ENCODE measurements at regions not wholly inside any gene's neighbourhood (a gene's known extent, or its start where the extent isn't known, plus 50 kb on each side); places are given as distances from the start of the nearest gene placed in this dataset.

- Histone ChIP-seq H3K27me3 (ENCODE audit: low read length) (peaks cover 93% of the 10 kb centered on the region), H2AFZ (ENCODE audit: low read length) (no peak overlapping the region), H3F3A (ENCODE audit: low read length, unreplicated experiment) (no peaks in the 10 kb centered on the region), H3K9ac (ENCODE audit: low read length) (no peak overlapping the region), H3K27ac (ENCODE audit: low read length) (no peak overlapping the region), H3K4me2 (ENCODE audit: low read length) (no peak overlapping the region), H3K9me3 (ENCODE audit: low read length) (no peaks in the 10 kb centered on the region), H4K20me1 (ENCODE audit: low read length) (no peaks in the 10 kb centered on the region), H3K4me3 (ENCODE audit: low read length) (no peak overlapping the region), H3K79me2 (ENCODE audit: low read length) (no peaks in the 10 kb centered on the region), H3K36me3 (ENCODE audit: low read depth, low read length) (no peaks in the 10 kb centered on the region), H3K9me2 (replicated peaks; ENCODE audit: low read length) (no peaks in the 10 kb centered on the region), H3K4me1 (ENCODE audit: insufficient read depth, low read length) (no peaks in the 10 kb centered on the region)
- ChIA-PET CTCF (no interaction called here), POLR2A (ENCODE audit: unreplicated experiment) (no interaction called here)
- ATAC-seq = no peak
- intact Hi-C loops (cut with micrococcal nuclease) = no loop called here
- TF ChIP-seq, protein P1, sequence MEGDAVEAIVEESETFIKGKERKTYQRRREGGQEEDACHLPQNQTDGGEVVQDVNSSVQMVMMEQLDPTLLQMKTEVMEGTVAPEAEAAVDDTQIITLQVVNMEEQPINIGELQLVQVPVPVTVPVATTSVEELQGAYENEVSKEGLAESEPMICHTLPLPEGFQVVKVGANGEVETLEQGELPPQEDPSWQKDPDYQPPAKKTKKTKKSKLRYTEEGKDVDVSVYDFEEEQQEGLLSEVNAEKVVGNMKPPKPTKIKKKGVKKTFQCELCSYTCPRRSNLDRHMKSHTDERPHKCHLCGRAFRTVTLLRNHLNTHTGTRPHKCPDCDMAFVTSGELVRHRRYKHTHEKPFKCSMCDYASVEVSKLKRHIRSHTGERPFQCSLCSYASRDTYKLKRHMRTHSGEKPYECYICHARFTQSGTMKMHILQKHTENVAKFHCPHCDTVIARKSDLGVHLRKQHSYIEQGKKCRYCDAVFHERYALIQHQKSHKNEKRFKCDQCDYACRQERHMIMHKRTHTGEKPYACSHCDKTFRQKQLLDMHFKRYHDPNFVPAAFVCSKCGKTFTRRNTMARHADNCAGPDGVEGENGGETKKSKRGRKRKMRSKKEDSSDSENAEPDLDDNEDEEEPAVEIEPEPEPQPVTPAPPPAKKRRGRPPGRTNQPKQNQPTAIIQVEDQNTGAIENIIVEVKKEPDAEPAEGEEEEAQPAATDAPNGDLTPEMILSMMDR (conservative IDR thresholded peaks at IDR 0.05; ENCODE audit: low read depth, low read length) = no peak
- no peak for TF ChIP-seq EZH2phosphoT487 (IDR thresholded peaks at IDR 0.05; ENCODE audit: borderline replicate concordance, low read length)
- no peak for TF ChIP-seq EZH2 (IDR thresholded peaks at IDR 0.05; ENCODE audit: low read length, unreplicated experiment)
- no peak for DNase-seq
- BruUV-seq (replicated peaks) = no TSS peak
Measured at GRCh38 chr5:2007878-2008501, 125.3 kb upstream of the IRX4 start.

- H3K27ac ChIP-seq (ENCODE audit: low read length) = no peak overlapping the region
- no TSS peak for BruUV-seq (replicated peaks)
- POLR2A ChIA-PET (ENCODE audit: unreplicated experiment) = no interaction called here
- H3K9ac ChIP-seq (ENCODE audit: low read length) = no peak overlapping the region
- no peaks in the 10 kb centered on the region for H3K9me2 ChIP-seq (replicated peaks; ENCODE audit: low read length)
- H4K20me1 ChIP-seq (ENCODE audit: low read length) = no peaks in the 10 kb centered on the region
- no peaks in the 10 kb centered on the region for H3K9me3 ChIP-seq (ENCODE audit: low read length)
- no peaks in the 10 kb centered on the region for H3K79me2 ChIP-seq (ENCODE audit: low read length)
- no peak overlapping the region for H3K4me3 ChIP-seq (ENCODE audit: low read length)
- CTCF ChIA-PET = no interaction called here
- H3F3A ChIP-seq (ENCODE audit: low read length, unreplicated experiment) = no peaks in the 10 kb centered on the region
- intact Hi-C loops (cut with micrococcal nuclease) = no loop called here
- H3K4me2 ChIP-seq (ENCODE audit: low read length) = no peak overlapping the region
- peaks cover 93% of the 10 kb centered on the region for H3K27me3 ChIP-seq (ENCODE audit: low read length)
- H3K36me3 ChIP-seq (ENCODE audit: low read depth, low read length) = no peaks in the 10 kb centered on the region
- H2AFZ ChIP-seq (ENCODE audit: low read length) = no peak overlapping the region
- H3K4me1 ChIP-seq (ENCODE audit: insufficient read depth, low read length) = no peaks in the 10 kb centered on the region
- TF ChIP-seq, protein P1 (conservative IDR thresholded peaks at IDR 0.05; ENCODE audit: low read depth, low read length) = no peak
- no peak for TF ChIP-seq EZH2 (IDR thresholded peaks at IDR 0.05; ENCODE audit: low read length, unreplicated experiment)
- TF ChIP-seq EZH2phosphoT487 (IDR thresholded peaks at IDR 0.05; ENCODE audit: borderline replicate concordance, low read length) = no peak
- ATAC-seq (no peak), DNase-seq (no peak)
Measured at GRCh38 chr5:2007496-2007877, 124.8 kb upstream of the IRX4 start.

DNA sequence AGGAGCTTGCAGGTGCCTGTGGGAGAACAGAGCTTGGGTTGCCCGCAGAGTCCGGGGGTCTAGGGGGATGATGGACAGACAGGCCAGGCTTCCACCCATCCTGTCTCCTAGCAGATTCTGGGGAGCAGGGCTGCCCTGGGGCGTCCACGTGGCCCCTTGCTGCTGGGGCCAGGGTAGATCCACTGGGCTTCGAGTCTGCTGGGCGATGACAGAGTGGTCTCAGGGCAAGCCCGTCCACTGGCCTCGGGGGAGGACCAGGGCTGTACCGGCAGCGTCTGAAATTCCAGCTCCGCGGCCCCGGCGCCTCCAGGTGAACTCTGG is 124.2 kb upstream of the IRX4 start:
- H4K20me1 ChIP-seq (ENCODE audit: low read length) = no peaks in the 10 kb centered on the region
- intact Hi-C loops (cut with micrococcal nuclease) = no loop called here
- TF ChIP-seq EZH2 (IDR thresholded peaks at IDR 0.05; ENCODE audit: low read length, unreplicated experiment) (no peak), EZH2phosphoT487 (IDR thresholded peaks at IDR 0.05; ENCODE audit: borderline replicate concordance, low read length) (no peak)
- TF ChIP-seq, protein P1 (conservative IDR thresholded peaks at IDR 0.05; ENCODE audit: low read depth, low read length) = no peak
- no peaks in the 10 kb centered on the region for H3K9me2 ChIP-seq (replicated peaks; ENCODE audit: low read length)
- H3K27ac ChIP-seq (ENCODE audit: low read length) = no peak overlapping the region
- H3F3A ChIP-seq (ENCODE audit: low read length, unreplicated experiment) = no peaks in the 10 kb centered on the region
- no peak for DNase-seq
- no peaks in the 10 kb centered on the region for H3K36me3 ChIP-seq (ENCODE audit: low read depth, low read length)
- no peaks in the 10 kb centered on the region for H3K9me3 ChIP-seq (ENCODE audit: low read length)
- no TSS peak for BruUV-seq (replicated peaks)
- peaks cover 97% of the 10 kb centered on the region for H3K27me3 ChIP-seq (ENCODE audit: low read length)
- no peak for ATAC-seq
- ChIA-PET CTCF (no interaction called here), POLR2A (ENCODE audit: unreplicated experiment) (no interaction called here)
- H2AFZ ChIP-seq (ENCODE audit: low read length) = no peak overlapping the region
- no peaks in the 10 kb centered on the region for H3K4me1 ChIP-seq (ENCODE audit: insufficient read depth, low read length)
- no peak overlapping the region for H3K9ac ChIP-seq (ENCODE audit: low read length)
- H3K4me3 ChIP-seq (ENCODE audit: low read length) = no peak overlapping the region
- no peak overlapping the region for H3K4me2 ChIP-seq (ENCODE audit: low read length)
- H3K79me2 ChIP-seq (ENCODE audit: low read length) = no peaks in the 10 kb centered on the region
